Upper lobe of left lung (tissue), 4 donors: ENCODE measurements at regions not wholly inside any gene's neighbourhood (a gene's known extent, or its start where the extent isn't known, plus 50 kb on each side); places are given as distances from the start of the nearest gene placed in this dataset.

Experiments
- CTCF ChIP-seq, 6 experiments: fragments of 450-650 bp in 4 of 6; fragments of 200-600 bp in 2 of 6; sonication (generic) in 2 of 6; IDR thresholded peaks; one replicate each; pipeline ENCODE4 v1.5.1; 2016 to 2019; ENCODE audit warnings: antibody characterized with exemption in 6 of 6
- EP300 ChIP-seq, 4 donors: sonication (generic); formaldehyde crosslinking; IDR thresholded peaks; one replicate each; pipeline ENCODE4 v1.5.1; 2017; ENCODE audit warnings: antibody characterized with exemption in 4 of 4, control low read depth in 2 of 4
- POLR2A ChIP-seq, 4 donors: fragments of 450-650 bp; IDR thresholded peaks; one replicate each; pipeline ENCODE4 v1.5.1; 2016 to 2017; ENCODE audit warnings: antibody characterized with exemption in 4 of 4, mild to moderate bottlenecking in 2 of 4
- POLR2AphosphoS5 ChIP-seq, 2 donors: sonication (generic); formaldehyde crosslinking; IDR thresholded peaks; one replicate each; pipeline ENCODE4 v1.5.1; 2017; ENCODE audit warnings: antibody characterized with exemption in 2 of 2

GRCh38 chr17:71104225-71104624 is 934.9 kb downstream of the KCNJ2 start:
- TF ChIP-seq CTCF (IDR thresholded peaks at IDR 0.05) = no peak
- no peak for TF ChIP-seq POLR2A (IDR thresholded peaks at IDR 0.05)
- no peak for TF ChIP-seq POLR2AphosphoS5 (IDR thresholded peaks at IDR 0.05)
- no peak for TF ChIP-seq EP300 (IDR thresholded peaks at IDR 0.05)
